GM21390 (cell line): ENCODE measurements at regions not wholly inside any gene's neighbourhood (a gene's known extent, or its start where the extent isn't known, plus 50 kb on each side); places are given as distances from the start of the nearest gene placed in this dataset.

ENCODE experiments used
- ATAC-seq: cut with Tn5 transposase; IDR thresholded peaks from one replicate; pipeline ENCODE4 v1.9.1; 2021; ENCODE audit not compliant: unreplicated experiment

DNA sequence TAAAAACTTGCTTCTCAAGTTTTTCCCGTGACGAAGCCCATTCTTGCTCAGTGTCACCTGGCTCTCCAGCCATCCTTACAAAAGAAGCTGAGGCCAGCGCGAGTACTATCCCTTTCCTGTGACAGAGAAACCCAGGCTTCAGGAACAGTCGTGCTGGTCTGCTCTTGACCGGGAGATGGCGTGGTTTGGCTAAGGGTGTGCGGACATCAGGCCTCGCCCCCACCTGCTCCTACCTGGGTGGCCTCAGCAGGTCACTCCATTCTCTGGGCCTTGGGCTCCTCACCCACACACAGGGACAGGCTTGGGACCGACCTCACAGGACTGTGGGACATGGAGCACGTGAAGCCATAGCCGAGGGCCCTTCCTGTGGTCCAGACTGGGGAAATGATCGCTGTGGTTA lies 75.2 kb upstream of the CIBAR2 start:
- no peak for ATAC-seq

DNA sequence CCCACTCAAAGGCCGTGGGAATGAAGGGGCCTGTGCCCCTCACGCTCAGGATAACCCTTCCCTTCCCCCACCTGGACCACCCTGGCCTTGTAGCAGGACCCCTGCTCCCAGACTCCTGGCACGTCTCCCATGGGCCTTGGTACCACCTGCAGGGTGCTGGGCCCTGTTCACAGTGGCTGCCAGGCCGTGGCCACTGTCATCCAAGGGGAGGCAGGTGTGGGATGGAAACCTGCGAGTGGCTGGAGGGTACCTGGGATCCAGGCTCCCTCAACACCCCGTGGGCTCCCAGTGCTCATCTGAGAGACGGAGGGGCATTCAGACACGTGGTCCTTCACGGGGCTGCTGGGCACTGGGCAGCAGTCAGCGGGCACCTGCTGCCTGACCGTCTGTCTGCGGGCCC lies 75.6 kb upstream of the CIBAR2 start:
- no peak for ATAC-seq

DNA sequence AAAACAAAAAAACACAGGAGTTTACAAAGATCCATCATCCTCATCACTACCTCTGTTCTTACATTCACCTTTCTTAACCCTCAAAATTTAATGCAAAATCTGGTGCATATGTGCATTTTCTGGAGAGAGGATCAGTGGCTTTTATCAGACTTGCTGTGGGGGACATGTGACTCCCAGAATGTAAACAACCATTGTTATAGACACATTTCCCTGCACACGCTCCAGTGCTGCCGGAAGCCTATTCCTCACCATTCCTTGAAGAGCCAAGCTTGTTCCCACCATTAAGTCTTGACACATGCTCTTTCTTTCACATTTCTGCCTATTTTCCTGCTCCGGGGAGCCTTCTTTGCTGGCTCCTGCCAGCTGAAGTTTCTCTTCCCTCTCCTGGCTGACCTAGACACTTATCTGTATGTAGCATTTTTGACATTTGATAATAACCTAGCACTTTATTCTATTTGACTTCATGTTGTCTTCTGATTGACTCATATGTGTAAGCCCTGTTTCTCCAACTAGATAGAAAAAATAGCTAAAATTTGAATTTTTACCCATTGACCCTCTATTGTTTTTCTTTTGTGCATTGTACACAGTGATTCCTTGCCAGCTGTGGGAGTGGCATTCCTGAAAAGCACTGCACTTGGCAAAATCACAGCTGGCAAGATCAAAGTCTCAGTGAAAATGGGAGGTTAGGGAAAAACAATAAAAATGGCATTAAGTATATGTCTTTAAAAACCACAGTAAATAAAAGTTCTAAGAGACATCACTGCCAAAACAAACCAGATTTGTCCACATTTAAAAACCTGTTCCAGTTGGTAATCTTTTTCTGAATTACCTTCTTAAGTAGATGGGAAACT lies 76.8 kb upstream of the CIBAR2 start:
- ATAC-seq: no peak

DNA sequence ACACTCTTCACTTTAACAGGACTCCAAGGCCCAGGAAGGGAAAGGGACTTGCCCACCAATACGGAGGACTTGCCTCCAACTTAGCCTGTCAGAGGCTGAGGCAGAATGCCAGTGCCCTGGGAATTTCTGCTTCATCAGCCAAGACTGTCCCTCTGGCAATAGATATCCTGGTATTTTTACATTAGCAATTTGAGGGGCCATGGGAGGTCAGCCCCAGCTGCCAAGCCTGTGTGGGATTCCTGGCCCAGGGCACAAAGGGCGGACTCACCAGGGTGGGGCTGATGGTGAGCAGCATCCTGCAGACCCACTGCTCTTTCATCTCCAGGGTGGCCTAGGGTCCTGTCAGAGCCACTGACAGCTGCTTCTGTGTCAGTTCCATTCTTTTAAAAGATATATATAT lies 78.3 kb upstream of the CIBAR2 start:
- ATAC-seq: no peak

DNA sequence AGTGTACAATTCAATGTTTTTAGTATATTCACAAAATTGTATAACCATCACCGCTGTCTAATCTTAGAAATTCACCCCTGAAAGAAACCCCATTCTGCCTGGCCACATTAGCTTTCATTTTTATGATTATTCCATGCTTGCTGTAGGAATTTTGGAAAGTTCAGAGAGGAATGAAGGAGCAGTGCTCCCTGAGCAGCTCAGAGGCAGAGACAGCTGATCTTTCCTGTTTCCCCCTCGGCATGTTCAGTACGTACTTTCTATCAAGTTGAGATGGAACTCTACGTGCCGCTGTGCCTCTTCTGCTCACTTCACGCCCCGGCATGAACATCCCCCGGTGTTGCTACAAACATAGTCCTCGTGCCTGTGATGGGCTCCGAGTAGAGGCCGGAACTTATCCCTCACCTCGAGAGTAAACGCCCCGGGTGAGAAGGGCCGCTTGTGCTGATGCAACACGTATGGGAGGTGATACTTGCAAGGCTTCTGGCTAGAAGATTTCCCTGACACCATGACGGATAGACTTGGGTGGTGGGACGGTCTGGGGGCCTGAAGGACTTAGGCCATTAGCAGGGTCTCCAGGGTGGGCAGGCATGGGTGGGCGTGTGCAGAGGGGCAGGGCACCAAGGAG lies 79.2 kb upstream of the CIBAR2 start:
- no peak for ATAC-seq

DNA sequence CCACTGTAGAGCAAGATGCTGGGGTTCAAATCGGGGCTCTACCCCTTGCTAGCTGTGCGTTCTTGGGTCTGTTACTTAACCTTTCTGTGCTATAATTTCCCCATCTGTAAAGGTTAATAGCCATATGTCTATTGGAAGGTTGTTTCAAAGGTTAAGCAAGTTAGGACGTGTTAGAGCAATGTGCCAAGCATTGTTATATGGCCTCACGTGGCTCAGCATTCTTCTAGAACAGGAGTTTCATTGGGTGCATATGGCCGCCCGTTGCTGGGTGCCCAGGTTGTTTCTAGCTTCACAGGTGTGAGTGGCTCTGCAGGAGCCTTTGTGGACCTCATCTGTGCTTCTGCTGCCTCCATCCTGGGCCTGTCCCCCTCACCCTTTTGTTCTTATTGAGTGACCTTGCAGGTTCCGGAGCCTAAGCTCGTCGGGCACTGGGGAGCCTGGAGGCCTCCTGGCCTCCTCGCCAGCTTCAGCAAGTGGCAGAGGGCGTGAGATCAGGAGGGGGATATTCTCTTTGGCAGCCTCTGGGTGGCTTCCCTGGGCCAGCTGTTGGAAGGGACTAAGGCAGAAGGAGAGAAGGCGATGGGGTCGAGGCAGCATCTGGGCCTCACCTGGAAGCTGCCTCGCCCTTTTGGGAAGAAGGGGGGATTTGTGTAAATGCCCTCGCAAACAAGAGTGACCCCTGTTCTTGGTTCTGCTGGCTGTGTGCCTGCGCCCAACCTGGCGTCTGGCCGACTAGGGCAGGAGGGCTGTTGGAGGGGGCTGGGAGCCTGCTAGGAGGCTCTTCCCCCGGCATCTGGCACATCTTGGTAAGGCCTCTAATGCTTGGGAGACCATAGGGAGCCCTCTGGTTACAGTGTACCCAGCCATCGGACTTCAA lies 80.2 kb upstream of the CIBAR2 start:
- ATAC-seq: no peak

DNA sequence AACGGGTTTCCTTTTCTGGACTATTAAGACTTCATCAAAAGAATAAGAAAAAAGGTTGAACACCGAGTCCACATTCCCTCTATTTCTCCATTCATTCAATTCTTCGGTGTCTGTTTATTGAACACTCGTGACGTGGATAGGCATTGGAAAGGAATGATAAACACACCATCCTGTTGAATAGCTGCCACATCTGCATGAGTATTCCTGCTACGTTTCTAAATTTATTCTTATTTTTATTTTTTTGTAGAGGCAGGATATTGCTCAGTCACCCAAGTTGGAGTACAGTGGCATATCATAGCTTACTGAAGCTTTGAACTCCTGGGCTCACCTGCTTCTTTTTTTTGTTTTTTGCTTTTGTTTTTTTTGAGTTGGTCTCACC lies 80.8 kb upstream of the CIBAR2 start:
- no peak for ATAC-seq

DNA sequence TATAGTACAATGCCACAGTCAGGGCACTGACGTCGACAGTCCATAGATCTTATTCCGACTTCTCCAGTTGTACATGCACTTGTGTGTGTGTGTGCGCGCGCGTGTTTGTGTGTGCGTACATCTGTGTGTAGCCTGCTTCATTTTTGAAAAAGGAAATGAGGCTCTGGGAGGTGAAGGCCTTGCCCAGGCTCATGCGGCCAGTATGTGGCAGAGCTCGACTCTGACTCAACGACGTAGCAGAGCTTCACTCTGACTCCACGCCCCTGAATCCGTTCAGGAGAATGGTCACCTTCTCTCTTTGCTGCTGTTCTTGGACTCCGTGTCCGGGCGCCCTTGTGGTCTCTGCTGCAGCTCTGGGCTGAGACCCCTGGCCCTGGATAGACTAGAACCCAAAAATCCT lies 81.6 kb upstream of the CIBAR2 start:
- ATAC-seq: no peak

DNA sequence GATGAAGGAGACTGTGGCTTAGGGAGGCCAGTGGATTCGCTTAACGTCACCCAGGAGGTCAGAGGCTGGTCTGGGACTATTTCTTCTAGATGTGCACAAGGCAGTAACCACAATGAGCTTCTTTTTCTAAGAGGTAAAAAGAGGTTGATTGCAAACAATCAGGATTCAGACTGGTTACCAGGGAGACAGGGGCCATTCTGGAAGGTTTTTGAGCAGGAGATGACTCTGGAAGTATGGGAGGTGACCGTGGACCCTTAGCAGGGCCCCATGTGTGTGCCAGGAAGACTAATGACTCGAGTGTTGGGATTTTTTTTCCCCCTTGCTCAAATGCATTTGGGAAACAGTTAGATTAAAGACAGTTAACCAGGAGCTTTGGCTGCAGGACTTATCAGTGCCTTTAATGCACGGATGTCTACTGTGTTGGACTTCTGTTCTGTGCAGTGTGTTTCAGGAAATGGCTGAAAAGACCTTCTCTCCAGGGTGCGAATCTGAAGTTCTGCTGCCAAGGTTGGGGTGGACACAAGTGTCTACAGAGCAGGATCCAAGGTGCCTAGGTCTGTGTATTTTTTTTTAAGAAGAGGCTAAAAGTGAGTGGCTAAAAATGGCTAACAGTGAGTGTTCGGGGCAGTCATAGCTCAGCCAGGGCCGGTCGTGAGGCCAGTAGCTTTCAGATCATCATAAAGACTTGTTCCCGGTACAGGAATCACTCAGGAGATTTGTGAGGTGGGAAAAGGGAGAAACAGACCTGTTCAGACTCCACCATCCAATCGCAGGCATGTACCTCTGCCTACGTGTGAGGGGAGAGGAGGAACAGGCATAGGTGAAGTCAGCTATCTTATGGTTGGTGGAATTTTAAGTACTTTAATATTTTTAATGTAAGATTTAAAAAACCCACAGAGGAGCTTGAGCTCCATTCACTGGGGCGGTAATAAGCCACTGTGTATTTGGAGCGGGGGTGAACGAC lies 82.3 kb upstream of the CIBAR2 start:
- no peak for ATAC-seq

DNA sequence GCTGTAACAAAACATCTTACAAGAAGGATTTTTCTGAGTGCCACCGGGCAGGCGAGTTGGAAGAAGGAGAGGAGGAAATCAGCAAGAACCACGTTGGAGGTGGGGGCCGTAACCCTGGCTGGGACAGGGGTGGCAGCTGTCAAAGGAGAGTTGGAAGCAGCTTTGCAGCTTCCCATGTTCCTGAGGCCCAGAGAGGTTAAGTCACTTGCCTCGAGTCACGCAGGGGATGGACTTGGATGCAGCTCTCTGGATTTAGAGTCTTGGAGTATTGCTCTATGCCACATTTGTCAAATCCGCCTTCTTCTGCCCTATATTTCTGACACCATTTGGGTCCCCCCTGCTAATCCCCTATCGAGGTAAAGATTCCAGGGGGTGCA lies 83.0 kb upstream of the CIBAR2 start:
- ATAC-seq: no peak

DNA sequence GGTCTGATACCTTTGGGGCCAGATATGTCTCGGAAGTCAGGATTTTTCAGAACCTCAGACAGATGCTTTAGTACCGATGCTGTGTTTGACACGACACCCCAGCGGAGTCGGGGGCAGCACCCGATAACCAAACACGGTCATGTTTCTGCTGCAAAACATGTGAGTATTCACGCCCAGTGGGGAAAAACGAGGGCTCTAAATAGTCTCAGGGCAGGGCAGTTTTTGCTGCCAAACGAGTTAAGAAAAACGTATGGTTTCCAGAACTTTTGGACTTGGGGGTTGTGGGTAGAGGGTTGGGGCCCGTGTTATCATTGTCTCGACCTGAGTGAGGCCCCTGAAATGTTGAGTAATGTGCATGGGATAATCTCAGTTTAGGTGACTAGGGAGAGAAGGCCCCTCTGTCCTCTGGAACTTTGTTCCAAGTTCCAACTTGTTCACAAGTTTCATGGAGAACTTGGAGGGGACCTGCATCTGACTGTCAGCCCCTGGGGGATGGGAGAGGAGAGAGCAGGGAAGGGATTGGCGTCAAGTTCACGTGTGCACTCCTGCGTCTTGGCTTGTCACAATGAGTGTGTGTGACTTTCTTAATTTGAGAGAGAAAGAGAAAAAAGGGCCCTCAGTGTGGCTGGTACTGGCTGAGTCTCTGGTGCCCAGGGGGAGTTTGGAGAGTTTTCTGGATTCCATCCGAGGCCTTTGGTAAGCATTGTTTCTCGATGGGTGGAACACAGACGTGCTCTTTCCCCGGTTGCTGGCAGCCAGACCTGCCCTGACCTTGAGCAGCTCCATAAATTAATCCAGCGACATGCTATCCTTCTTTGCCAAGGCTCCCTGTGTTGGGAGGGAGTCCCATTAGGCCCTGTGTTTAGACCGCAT lies 83.9 kb upstream of the CIBAR2 start:
- ATAC-seq: no peak

DNA sequence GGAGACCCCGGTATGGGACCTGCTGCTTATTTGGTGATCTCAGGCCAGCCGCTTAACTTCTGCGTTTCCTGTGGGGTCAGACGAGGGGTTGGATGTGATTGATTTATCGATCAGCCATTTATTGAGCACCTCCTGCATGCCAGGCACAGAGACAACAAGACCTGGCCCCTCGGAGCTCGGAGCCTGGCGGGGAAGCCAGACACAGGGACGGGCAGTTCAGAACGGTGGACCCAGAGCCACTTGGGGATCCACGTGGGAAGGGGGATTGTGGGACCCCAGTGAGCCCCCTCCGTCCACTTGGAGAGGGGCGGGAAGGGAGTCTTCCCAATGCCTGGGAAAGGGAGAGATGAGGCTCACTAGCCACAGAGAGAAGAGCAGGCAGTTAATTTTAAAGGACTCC lies 84.7 kb upstream of the CIBAR2 start:
- no peak for ATAC-seq

DNA sequence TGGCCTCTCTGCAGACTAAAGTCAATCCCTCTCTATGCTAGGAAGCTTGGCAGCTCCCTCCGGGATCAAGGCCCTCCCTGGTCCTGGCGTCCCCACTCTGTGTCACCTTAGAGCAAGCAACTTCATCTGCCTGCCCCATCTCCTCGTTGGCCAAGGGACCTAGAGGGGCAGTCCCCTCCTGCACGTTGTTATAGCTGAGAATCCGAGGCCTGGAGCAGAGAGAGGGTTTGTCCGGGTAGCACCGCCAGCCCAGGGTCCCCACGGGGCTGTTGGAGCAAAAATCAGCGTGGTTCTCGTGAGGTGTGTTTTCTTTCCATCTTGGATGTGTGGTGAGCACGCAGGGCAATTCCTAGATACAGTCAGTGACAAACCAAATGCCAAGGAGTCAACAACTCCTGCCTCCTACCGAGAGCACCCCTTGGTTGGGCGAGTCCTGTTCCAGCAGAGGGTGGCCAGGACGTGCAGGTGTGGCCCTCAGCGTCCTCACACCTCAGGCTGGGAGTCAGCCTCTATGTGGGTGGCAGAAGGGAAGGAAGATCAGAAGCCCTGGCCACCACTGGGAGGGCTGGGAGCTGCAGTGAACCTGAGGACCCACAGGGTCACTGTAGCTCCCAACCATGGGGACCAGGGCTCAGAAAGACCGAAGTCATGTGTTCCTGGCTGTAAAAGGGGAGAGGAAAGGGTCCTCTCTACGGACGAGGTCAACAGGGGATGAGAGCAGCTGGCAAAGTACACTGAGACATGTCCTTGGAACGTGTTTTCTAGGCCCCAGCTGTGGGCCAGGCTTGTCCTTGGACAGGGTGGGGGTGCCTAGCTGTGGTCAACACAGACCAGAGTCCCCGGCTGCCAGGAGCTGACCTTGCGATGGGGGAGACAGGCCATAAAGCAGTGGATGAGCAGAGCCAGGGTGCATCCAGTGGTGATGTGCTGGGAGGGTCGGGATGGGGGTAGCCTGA lies 85.6 kb upstream of the CIBAR2 start:
- ATAC-seq: no peak

DNA sequence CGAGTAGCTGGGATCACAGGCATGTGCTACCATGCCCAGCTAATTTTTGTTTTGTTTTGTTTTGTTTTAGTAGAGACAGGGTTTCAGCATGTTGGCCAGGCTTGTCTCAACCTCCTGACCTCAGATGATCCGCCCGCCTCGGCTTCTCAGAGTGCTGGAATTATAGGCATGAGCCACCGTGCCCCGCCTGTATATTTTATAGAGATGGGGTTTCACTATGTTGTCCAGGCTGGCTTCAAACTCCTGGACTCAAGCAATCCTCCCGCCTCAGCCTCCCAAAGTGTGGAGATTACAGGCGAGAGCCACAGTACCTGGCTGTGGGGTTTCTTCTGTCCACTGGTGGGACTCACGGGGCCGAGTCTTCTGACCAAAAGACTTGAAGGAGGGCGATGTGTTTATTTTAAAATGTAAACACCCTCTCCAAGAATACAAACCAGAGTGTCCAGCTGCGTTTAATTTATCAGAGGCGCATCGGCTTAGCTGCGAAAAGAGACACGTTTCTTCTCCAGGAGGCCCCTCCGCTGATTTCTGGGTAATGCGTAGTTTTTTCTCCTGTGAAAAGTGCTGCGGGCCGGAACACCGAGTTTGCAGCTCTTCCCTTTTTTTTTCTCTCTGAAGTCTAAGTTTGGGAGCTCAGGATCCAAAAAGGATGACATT lies 86.9 kb upstream of the CIBAR2 start:
- ATAC-seq: no peak

DNA sequence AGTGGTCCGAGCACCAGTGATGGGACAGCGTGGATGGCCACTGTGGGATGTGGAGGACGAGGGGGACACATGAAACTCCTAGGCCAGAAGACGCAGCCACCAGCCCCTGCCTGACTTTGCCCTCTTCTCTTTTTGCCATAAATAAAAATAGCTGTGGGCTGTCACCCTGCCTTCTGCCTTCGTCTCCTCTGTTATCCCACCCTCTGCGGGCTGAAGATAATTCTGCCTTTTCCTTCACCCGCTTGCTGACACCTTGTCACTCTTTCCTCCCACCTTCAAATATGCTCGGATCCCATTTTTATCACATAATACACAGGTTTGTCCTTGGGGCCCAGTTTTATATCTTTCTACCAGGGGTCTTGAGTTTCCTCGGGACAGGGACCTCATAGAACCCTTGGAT lies 87.6 kb upstream of the CIBAR2 start:
- ATAC-seq: no peak

DNA sequence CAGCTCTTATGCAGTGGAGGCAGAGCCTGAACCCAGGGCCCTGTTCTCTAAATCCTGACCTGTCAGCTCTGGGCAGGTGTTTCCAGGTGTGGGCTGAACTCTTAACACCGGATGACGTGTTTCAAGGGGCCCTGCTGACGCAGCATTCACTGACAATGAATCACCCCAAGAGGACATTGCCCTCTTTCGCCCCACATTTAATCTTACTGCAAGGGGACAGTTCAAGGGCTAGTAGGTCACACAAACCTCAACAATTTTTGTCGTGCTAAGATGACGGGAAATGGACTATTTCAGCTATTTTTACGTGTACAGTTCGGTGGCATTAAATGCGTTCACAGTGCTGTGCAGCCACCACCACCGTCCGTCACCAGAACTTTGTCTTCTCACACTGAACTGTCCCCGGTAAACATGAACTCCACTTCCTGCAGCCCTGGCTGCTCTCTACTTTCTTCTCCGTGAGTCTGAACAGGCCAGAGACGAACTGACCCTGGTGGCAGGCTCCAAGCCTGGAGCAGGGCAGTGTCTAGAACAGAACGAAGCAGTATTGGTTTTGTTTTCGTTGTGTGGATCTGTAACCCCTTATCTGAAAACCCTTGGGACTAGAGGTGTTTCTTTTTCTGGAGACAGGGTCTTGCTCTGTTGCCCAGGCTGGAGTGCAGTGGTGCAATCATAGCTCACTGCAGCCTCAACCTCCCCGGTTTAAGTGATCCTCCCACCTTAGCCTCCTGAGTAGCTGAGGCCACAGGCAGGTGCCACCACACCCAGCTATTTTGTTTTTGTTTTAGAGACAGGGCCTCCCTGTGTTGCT lies 88.4 kb upstream of the CIBAR2 start:
- ATAC-seq: no peak

DNA sequence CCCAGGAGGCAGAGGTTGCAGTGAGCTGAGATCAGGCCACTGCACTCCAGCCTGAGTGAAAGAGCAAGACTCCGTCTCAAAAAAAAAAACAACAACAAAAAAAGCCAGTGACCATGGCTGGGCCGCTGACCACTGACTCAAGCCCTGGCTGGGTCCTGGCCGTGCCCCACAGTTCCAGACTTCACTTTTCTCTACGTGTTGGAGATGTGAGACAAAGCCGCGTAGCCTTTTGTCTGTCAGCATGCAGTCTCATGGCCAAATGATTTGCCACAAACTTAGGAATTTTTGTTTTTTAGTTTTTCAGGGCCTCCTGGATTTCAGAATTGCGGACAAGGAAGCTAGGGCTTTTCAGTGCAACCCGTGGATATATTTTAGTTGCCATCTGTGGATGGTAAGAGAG lies 89.3 kb upstream of the CIBAR2 start:
- ATAC-seq: no peak
